NCI-H2227 (cell line): ENCODE measurements at regions not wholly inside any gene's neighbourhood (a gene's known extent, or its start where the extent isn't known, plus 50 kb on each side); places are given as distances from the start of the nearest gene placed in this dataset.
"Not testable (repeated sequence)": the region's sequence is repeated elsewhere in the genome, so short reads cannot be mapped to it uniquely, and the experiment has no call there.

ENCODE experiments used
- DNase-seq: peaks from one replicate; lab custom pipeline; 2025; ENCODE audit not compliant: unreplicated experiment; lab: John Stamatoyannopoulos, UW

- no peak for DNase-seq
Measured at GRCh38 chr10:64182671-64183070, 661.5 kb downstream of the REEP3 start.

- peak; percentile 12 for DNase-seq
Measured at GRCh38 chr10:64191286-64191685, 670.1 kb downstream of the REEP3 start.

GRCh38 chr10:64196638-64197315 is 675.6 kb downstream of the REEP3 start:
- DNase-seq = no peak

GRCh38 chr10:64201936-64202335 is 680.7 kb downstream of the REEP3 start:
- DNase-seq = no peak

GRCh38 chr10:64204504-64204903 is 683.3 kb downstream of the REEP3 start:
- DNase-seq = not testable (repeated sequence)

- DNase-seq = no peak
Measured at GRCh38 chr10:64206409-64206808, 685.2 kb downstream of the REEP3 start.

- DNase-seq = no peak
Measured at GRCh38 chr10:64209561-64209960, 688.4 kb downstream of the REEP3 start.

- DNase-seq = no peak
Measured at GRCh38 chr10:64210211-64210610, 689.0 kb downstream of the REEP3 start.

- no peak for DNase-seq
Measured at GRCh38 chr10:64211466-64211865, 690.3 kb downstream of the REEP3 start.

GRCh38 chr10:64215088-64215487 is 693.9 kb downstream of the REEP3 start:
- DNase-seq = no peak

- no peak for DNase-seq
Measured at GRCh38 chr10:64219271-64220025, 698.2 kb downstream of the REEP3 start.

GRCh38 chr10:64234489-64234888 is 713.3 kb downstream of the REEP3 start:
- DNase-seq = no peak

GRCh38 chr10:64257704-64258103 is 736.5 kb downstream of the REEP3 start:
- no peak for DNase-seq

GRCh38 chr10:64261092-64261491 is 739.9 kb downstream of the REEP3 start:
- no peak for DNase-seq

- no peak for DNase-seq
Measured at GRCh38 chr10:64261676-64262075, 740.5 kb downstream of the REEP3 start.

GRCh38 chr10:64265961-64266360 is 744.8 kb downstream of the REEP3 start:
- no peak for DNase-seq

- DNase-seq = no peak
Measured at GRCh38 chr10:64271508-64271907, 750.3 kb downstream of the REEP3 start.

GRCh38 chr10:64271983-64272382 is 750.8 kb downstream of the REEP3 start:
- no peak for DNase-seq

GRCh38 chr10:64275001-64275400 is 753.8 kb downstream of the REEP3 start:
- no peak for DNase-seq

- no peak for DNase-seq
Measured at GRCh38 chr10:64275774-64276173, 754.6 kb downstream of the REEP3 start.

- no peak for DNase-seq
Measured at GRCh38 chr10:64277536-64277935, 756.3 kb downstream of the REEP3 start.

GRCh38 chr10:64283621-64284020 is 762.4 kb downstream of the REEP3 start:
- DNase-seq = no peak

- no peak for DNase-seq
Measured at GRCh38 chr10:64286533-64286932, 765.3 kb downstream of the REEP3 start.
